Neural cell (in vitro differentiated cells): ENCODE measurements at regions not wholly inside any gene's neighbourhood (a gene's known extent, or its start where the extent isn't known, plus 50 kb on each side); places are given as distances from the start of the nearest gene placed in this dataset.

Experiments
- H2AFZ ChIP-seq: fragments of 200-600, 300-800 bp; sonication (generic), shearing (Covaris generic); 2 replicates; pipeline ENCODE4 v1.6.0; 2014; ENCODE audit warnings: low read depth, mild to moderate bottlenecking, antibody characterized with exemption, low read length, moderate library complexity
- H3F3A ChIP-seq: fragments of 200-600 bp; shearing (Covaris generic); 2 replicates; pipeline ENCODE4 v1.6.1; 2016; ENCODE audit warnings: mild to moderate bottlenecking, moderate library complexity, mixed read lengths, antibody characterized with exemption, low read length; ENCODE audit not compliant: insufficient read depth, poor library complexity, severe bottlenecking
- H3K27ac ChIP-seq: fragments of 200-600, 300-800 bp; sonication (generic), shearing (Covaris generic); 2 replicates; pipeline ENCODE4 v1.5.1; 2014; ENCODE audit warnings: mild to moderate bottlenecking, low read length, moderate library complexity
- H3K27me3 ChIP-seq: fragments of 300-800, 200-600 bp; sonication (generic), shearing (Covaris generic); 2 replicates; pipeline ENCODE4 v1.6.0; 2014; ENCODE audit warnings: mild to moderate bottlenecking, low read depth, low read length, moderate library complexity; ENCODE audit not compliant: insufficient read depth
- H3K36me3 ChIP-seq: fragments of 300-800, 200-600 bp; sonication (generic), shearing (Covaris generic); 2 replicates; pipeline ENCODE4 v1.5.1; 2014; ENCODE audit warnings: mild to moderate bottlenecking, antibody characterized with exemption, low read length, moderate library complexity; ENCODE audit not compliant: insufficient read depth
- H3K4me2 ChIP-seq: fragments of 300-800, 200-600 bp; sonication (generic), shearing (Covaris generic); 2 replicates; pipeline ENCODE4 v1.6.0; 2014; ENCODE audit warnings: mild to moderate bottlenecking, low read length
- H3K4me3 ChIP-seq: fragments of 300-800, 200-600 bp; sonication (generic), shearing (Covaris generic); 2 replicates; pipeline ENCODE4 v1.5.1; 2014; ENCODE audit warnings: mild to moderate bottlenecking, low read length, moderate library complexity
- H3K79me2 ChIP-seq: fragments of 200-600 bp; shearing (Covaris generic); replicated peaks from 2 replicates; pipeline ENCODE4 v1.6.0; 2014; ENCODE audit warnings: mild to moderate bottlenecking, low read length, moderate library complexity; ENCODE audit not compliant: insufficient read depth
- H3K9ac ChIP-seq: fragments of 300-800, 200-600 bp; sonication (generic), shearing (Covaris generic); 2 replicates; pipeline ENCODE4 v1.6.1; 2016; ENCODE audit warnings: mild to moderate bottlenecking, low read length, mixed read lengths
- H3K9me2 ChIP-seq: fragments of 200-600 bp; shearing (Covaris generic); 2 replicates; pipeline ENCODE4 v1.6.1; 2016; ENCODE audit warnings: mild to moderate bottlenecking, low read length, mixed read lengths; ENCODE audit not compliant: insufficient read depth
- H3K9me3 ChIP-seq: fragments of 200-600, 300-800 bp; sonication (generic), shearing (Covaris generic); 2 replicates; pipeline ENCODE4 v1.6.1; 2016; ENCODE audit warnings: mild to moderate bottlenecking, mixed run types, low read length, moderate library complexity, mixed read lengths
- H4K20me1 ChIP-seq: fragments of 200-600 bp; shearing (Covaris generic); 2 replicates; pipeline ENCODE4 v1.6.1; 2016; ENCODE audit warnings: mild to moderate bottlenecking, mixed run types; ENCODE audit not compliant: insufficient read depth
- CTCF ChIP-seq: fragments of 450-650 bp; IDR thresholded peaks from 2 replicates; pipeline ENCODE4 v1.5.1; 2014; ENCODE audit warnings: antibody characterized with exemption, mild to moderate bottlenecking, moderate library complexity; ENCODE audit not compliant: poor library complexity, severe bottlenecking
- EZH2 ChIP-seq: fragments of 200-600, 300-800 bp; shearing (Covaris generic), sonication (generic); IDR thresholded peaks from 2 replicates; pipeline ENCODE4 v1.6.1; 2014; ENCODE audit warnings: antibody characterized with exemption, low read length, borderline replicate concordance, mild to moderate bottlenecking; ENCODE audit not compliant: insufficient read depth, poor library complexity, severe bottlenecking
- MXI1 ChIP-seq: fragments of 450-650 bp; conservative IDR thresholded peaks from 2 replicates; pipeline ENCODE4 v1.6.1; 2014; ENCODE audit warnings: antibody characterized with exemption, mild to moderate bottlenecking; ENCODE audit not compliant: poor library complexity, severe bottlenecking
- POLR2AphosphoS5 ChIP-seq: IDR thresholded peaks from 2 replicates; pipeline ENCODE4 v1.6.1; 2012
- RAD21 ChIP-seq: fragments of 450-650 bp; conservative IDR thresholded peaks from 2 replicates; pipeline ENCODE4 v1.6.1; 2014; ENCODE audit warnings: antibody characterized with exemption, mild to moderate bottlenecking, moderate library complexity
- SMC3 ChIP-seq: fragments of 450-650 bp; conservative IDR thresholded peaks from 2 replicates; pipeline ENCODE4 v1.6.1; 2014; ENCODE audit warnings: antibody characterized with exemption, mild to moderate bottlenecking, moderate library complexity; ENCODE audit not compliant: poor library complexity
- TAF1 ChIP-seq: IDR thresholded peaks from 2 replicates; pipeline ENCODE4 v1.6.1; 2012; ENCODE audit warnings: low read depth
- TF ChIP-seq, protein P1 (sequence below): IDR thresholded peaks from 2 replicates; pipeline ENCODE4 v1.6.1; 2012; ENCODE audit warnings: borderline replicate concordance

DNA sequence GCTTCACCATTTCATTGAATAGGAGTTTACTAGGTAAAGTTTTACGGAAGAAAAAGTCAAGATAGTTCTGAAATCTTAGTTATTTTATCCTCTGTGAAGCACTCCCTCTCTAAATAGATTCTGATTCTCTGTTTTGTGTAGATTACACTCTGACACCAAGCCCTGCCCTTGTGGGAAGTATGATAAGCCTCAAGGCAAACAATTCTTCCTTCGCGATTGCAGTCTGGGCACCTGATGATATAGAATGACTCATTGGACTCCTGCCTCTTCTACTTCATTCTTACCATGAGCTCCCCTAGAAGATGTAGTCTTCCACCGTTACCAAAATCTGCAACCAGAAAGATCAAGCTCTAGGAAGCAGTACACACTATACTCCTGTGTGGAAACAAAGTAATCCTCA, 626.9 kb upstream of the PTGER4 start:
- Histone ChIP-seq H3K9me2 (no peaks in the 10 kb centered on the region), H2AFZ (no peak overlapping the region), H3K4me2 (no peak overlapping the region), H3K79me2 (no peaks in the 10 kb centered on the region), H4K20me1 (no peaks in the 10 kb centered on the region), H3K9ac (no peak overlapping the region), H3K4me3 (no peak overlapping the region), H3K27me3 (no peaks in the 10 kb centered on the region), H3K9me3 (no peaks in the 10 kb centered on the region), H3K36me3 (no peaks in the 10 kb centered on the region), H3F3A (no peaks in the 10 kb centered on the region), H3K27ac (no peak overlapping the region)
- TF ChIP-seq TAF1 (no peak), MXI1 (no peak), SMC3 (no peak), POLR2AphosphoS5 (no peak), CTCF (no peak)
- TF ChIP-seq, protein P1, sequence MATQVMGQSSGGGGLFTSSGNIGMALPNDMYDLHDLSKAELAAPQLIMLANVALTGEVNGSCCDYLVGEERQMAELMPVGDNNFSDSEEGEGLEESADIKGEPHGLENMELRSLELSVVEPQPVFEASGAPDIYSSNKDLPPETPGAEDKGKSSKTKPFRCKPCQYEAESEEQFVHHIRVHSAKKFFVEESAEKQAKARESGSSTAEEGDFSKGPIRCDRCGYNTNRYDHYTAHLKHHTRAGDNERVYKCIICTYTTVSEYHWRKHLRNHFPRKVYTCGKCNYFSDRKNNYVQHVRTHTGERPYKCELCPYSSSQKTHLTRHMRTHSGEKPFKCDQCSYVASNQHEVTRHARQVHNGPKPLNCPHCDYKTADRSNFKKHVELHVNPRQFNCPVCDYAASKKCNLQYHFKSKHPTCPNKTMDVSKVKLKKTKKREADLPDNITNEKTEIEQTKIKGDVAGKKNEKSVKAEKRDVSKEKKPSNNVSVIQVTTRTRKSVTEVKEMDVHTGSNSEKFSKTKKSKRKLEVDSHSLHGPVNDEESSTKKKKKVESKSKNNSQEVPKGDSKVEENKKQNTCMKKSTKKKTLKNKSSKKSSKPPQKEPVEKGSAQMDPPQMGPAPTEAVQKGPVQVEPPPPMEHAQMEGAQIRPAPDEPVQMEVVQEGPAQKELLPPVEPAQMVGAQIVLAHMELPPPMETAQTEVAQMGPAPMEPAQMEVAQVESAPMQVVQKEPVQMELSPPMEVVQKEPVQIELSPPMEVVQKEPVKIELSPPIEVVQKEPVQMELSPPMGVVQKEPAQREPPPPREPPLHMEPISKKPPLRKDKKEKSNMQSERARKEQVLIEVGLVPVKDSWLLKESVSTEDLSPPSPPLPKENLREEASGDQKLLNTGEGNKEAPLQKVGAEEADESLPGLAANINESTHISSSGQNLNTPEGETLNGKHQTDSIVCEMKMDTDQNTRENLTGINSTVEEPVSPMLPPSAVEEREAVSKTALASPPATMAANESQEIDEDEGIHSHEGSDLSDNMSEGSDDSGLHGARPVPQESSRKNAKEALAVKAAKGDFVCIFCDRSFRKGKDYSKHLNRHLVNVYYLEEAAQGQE = no peak

- no peak overlapping the region for H3K27ac ChIP-seq
- no peak overlapping the region for H2AFZ ChIP-seq
- H3K4me2 ChIP-seq = no peak overlapping the region
- no peaks in the 10 kb centered on the region for H3K79me2 ChIP-seq
- no peaks in the 10 kb centered on the region for H3F3A ChIP-seq
- H3K9me3 ChIP-seq = no peaks in the 10 kb centered on the region
- H4K20me1 ChIP-seq = no peaks in the 10 kb centered on the region
- no peak overlapping the region for H3K9ac ChIP-seq
- H3K4me3 ChIP-seq = no peak overlapping the region
- H3K36me3 ChIP-seq = no peaks in the 10 kb centered on the region
- TF ChIP-seq SMC3 = no peak
- no peak for TF ChIP-seq POLR2AphosphoS5
- no peak for TF ChIP-seq CTCF
- TF ChIP-seq RAD21 = no peak
- TF ChIP-seq, protein P1 = no peak
- TF ChIP-seq MXI1 = no peak
- no peak for TF ChIP-seq EZH2
- no peaks in the 10 kb centered on the region for H3K9me2 ChIP-seq
- no peaks in the 10 kb centered on the region for H3K27me3 ChIP-seq
Observed at GRCh38 chr5:40046792-40047191, 622.0 kb upstream of the DAB2 start.
